Midbrain (tissue), 1 donor: ENCODE measurements at regions not wholly inside any gene's neighbourhood (a gene's known extent, or its start where the extent isn't known, plus 50 kb on each side); places are given as distances from the start of the nearest gene placed in this dataset.
"Not testable (repeated sequence)": the region's sequence is repeated elsewhere in the genome, so short reads cannot be mapped to it uniquely, and the experiment has no call there.

Experiments used
- DNase-seq: peaks from one replicate; lab custom pipeline; 2025; lab: John Stamatoyannopoulos, UW

- no peak for DNase-seq
These were observed 71.8 kb downstream of the LARP7 start for GRCh38 chr4:112708772-112709171.

- no peak for DNase-seq
These were observed 78.3 kb downstream of the LARP7 start for GRCh38 chr4:112714922-112715901.

GRCh38 chr4:112717856-112718255 lies 80.9 kb downstream of the LARP7 start:
- no peak for DNase-seq

GRCh38 chr4:112721627-112722026 lies 84.7 kb downstream of the LARP7 start:
- DNase-seq, result no peak

GRCh38 chr4:112726041-112726440 lies 89.1 kb downstream of the LARP7 start:
- DNase-seq, result no peak

GRCh38 chr4:112727728-112728127 lies 90.8 kb downstream of the LARP7 start:
- DNase-seq, result not testable (repeated sequence)

GRCh38 chr4:112731715-112732114 lies 94.8 kb downstream of the LARP7 start:
- DNase-seq, result no peak

- no peak for DNase-seq
These were observed 95.2 kb downstream of the LARP7 start for GRCh38 chr4:112732142-112732541.

GRCh38 chr4:112735474-112735951 lies 98.6 kb downstream of the LARP7 start:
- no peak for DNase-seq

GRCh38 chr4:112736718-112737135 lies 99.8 kb downstream of the LARP7 start:
- DNase-seq, result no peak

GRCh38 chr4:112739442-112739841 lies 102.5 kb downstream of the LARP7 start:
- DNase-seq, result no peak

GRCh38 chr4:112747036-112747435 lies 110.1 kb downstream of the LARP7 start:
- no peak for DNase-seq

GRCh38 chr4:112748352-112748878 lies 111.5 kb downstream of the LARP7 start:
- DNase-seq, result no peak

GRCh38 chr4:112750749-112751148 lies 113.8 kb downstream of the LARP7 start:
- DNase-seq, result not testable (repeated sequence)

GRCh38 chr4:112751447-112751846 lies 114.5 kb downstream of the LARP7 start:
- DNase-seq, result no peak

GRCh38 chr4:112752061-112752460 lies 115.1 kb downstream of the LARP7 start:
- no peak for DNase-seq

GRCh38 chr4:112752510-112752909 lies 115.6 kb downstream of the LARP7 start:
- DNase-seq, result no peak

GRCh38 chr4:112753333-112753732 lies 116.4 kb downstream of the LARP7 start:
- DNase-seq, result no peak

- no peak for DNase-seq
These were observed 122.4 kb downstream of the LARP7 start for GRCh38 chr4:112759313-112759712.

- no peak for DNase-seq
These were observed 128.5 kb downstream of the LARP7 start for GRCh38 chr4:112765317-112765974.

GRCh38 chr4:112766422-112766821 lies 129.5 kb downstream of the LARP7 start:
- peak; percentile 7 for DNase-seq

- no peak for DNase-seq
These were observed 130.4 kb downstream of the LARP7 start for GRCh38 chr4:112767386-112767785.

GRCh38 chr4:112770114-112770513 lies 133.2 kb downstream of the LARP7 start:
- no peak for DNase-seq
